K562 (cell line): ENCODE measurements at regions not wholly inside any gene's neighbourhood (a gene's known extent, or its start where the extent isn't known, plus 50 kb on each side); places are given as distances from the start of the nearest gene placed in this dataset.
"Not testable (repeated sequence)": the region's sequence is repeated elsewhere in the genome, so short reads cannot be mapped to it uniquely, and the experiment has no call there.

Source experiments
- ATAC-seq: fragments of 200-7000 bp; cut with Tn5 transposase; 3 replicates; pipeline ENCODE4 v1.9.1; 2020; ENCODE audit warnings: moderate library complexity
- BruUV-seq: library from RNA; stranded (reverse); fragments of 400-500 nt; replicated peaks from 2 replicates; lab custom pipeline; 2021; lab: Mats Ljungman, UMichigan
- CTCF ChIA-PET: fragments of 300-600 bp; formaldehyde crosslinking; extraction: SDS; loops from one replicate; lab custom pipeline; 2021; ENCODE audit warnings: low intra/inter-chr PET ratio; lab: Yijun Ruan, JAX
- POLR2A ChIA-PET: fragments of 300-600, 350-650 bp; sonication (Branson Sonifier 250); formaldehyde crosslinking; extraction: SDS; loops from one replicate; lab custom pipeline; 2021; ENCODE audit warnings: antibody characterized with exemption, inconsistent platforms; lab: Yijun Ruan, JAX
- DNase-seq, 4 experiments: peaks; one replicate each; pipeline versions ENCODE4 v3.0.0 to v3.0.0-alpha.2; 2011 to 2018; ENCODE audit warnings: low spot score in 3 of 4, mixed read lengths in 3 of 4; ENCODE audit errors: extremely low read depth in 1 of 4
- FAIRE-seq: peaks from 2 replicates; lab custom pipeline; 2011; peaks lifted over from hg19 to GRCh38; lab: Jason Lieb, UNC
- H2AFZ ChIP-seq: 2 replicates; pipeline ENCODE4 v1.6.0; 2011; ENCODE audit warnings: low read depth, low read length, control low read depth, inconsistent platforms
- H3K27ac ChIP-seq: fragments of 200-600 bp; 3 replicates; pipeline ENCODE4 v1.8.0; 2011; ENCODE audit warnings: low read depth, mild to moderate bottlenecking, control low read depth, inconsistent platforms, low read length, moderate library complexity, mixed read lengths; ENCODE audit errors: extremely low read depth
- H3K27me3 ChIP-seq, 2 experiments: fragments of 300-600 bp in 1 of 2; 2 replicates in 1 of 2; 3 replicates in 1 of 2; pipeline versions ENCODE4 v1.6.0 to v1.8.0; 2011; ENCODE audit warnings: inconsistent platforms in 2 of 2, low read length in 2 of 2, mild to moderate bottlenecking in 1 of 2, mixed read lengths in 1 of 2, moderate library complexity in 1 of 2; ENCODE audit not compliant: control insufficient read depth in 2 of 2, insufficient read depth in 2 of 2
- H3K36me3 ChIP-seq: fragments of 300-600 bp; 3 replicates; pipeline ENCODE4 v1.8.0; 2011; ENCODE audit warnings: mild to moderate bottlenecking, low read length, inconsistent platforms; ENCODE audit not compliant: control insufficient read depth, insufficient read depth
- H3K4me1 ChIP-seq, 2 experiments: fragments of 200-600 bp in 1 of 2; replicated peaks in 1 of 2; 2 replicates in 1 of 2; 3 replicates in 1 of 2; pipeline versions ENCODE4 v1.5.1 to v1.8.0; 2011; ENCODE audit warnings: inconsistent platforms in 2 of 2, low read length in 2 of 2, mild to moderate bottlenecking in 1 of 2, mixed read lengths in 1 of 2, moderate library complexity in 1 of 2; ENCODE audit not compliant: control insufficient read depth in 2 of 2, insufficient read depth in 2 of 2
- H3K4me2 ChIP-seq: 2 replicates; pipeline ENCODE4 v1.6.1; 2011; ENCODE audit warnings: low read length, control low read depth, inconsistent platforms, mixed read lengths; ENCODE audit not compliant: insufficient read depth
- H3K4me3 ChIP-seq: fragments of 200-600 bp; sonication (generic), shearing (Covaris generic); 2 replicates; pipeline ENCODE4 v1.5.1; 2016; ENCODE audit warnings: control low read depth, inconsistent platforms
- H3K79me2 ChIP-seq: fragments of 200-600 bp; 3 replicates; pipeline ENCODE4 v1.8.0; 2011; ENCODE audit warnings: low read length, inconsistent platforms; ENCODE audit not compliant: control insufficient read depth, insufficient read depth
- H3K9ac ChIP-seq, 2 experiments: 2 replicates each; pipeline versions ENCODE4 v1.6.0 to v1.6.1; 2011; ENCODE audit warnings: low read depth in 2 of 2, low read length in 2 of 2, control low read depth in 1 of 2, inconsistent platforms in 1 of 2, mild to moderate bottlenecking in 1 of 2, mixed read lengths in 1 of 2; ENCODE audit not compliant: insufficient read depth in 1 of 2
- H3K9me1 ChIP-seq: one replicate; pipeline ENCODE4 v1.6.0; 2011; ENCODE audit warnings: inconsistent platforms, mild to moderate bottlenecking, low read length, moderate library complexity; ENCODE audit not compliant: control insufficient read depth, insufficient read depth
- H3K9me3 ChIP-seq: replicated peaks from 2 replicates; pipeline ENCODE4 v1.5.1; 2011; ENCODE audit warnings: low read depth, low read length, inconsistent platforms; ENCODE audit not compliant: control insufficient read depth, insufficient read depth
- H4K20me1 ChIP-seq: replicated peaks from 2 replicates; pipeline ENCODE4 v1.6.1; 2011; ENCODE audit warnings: low read length, inconsistent platforms, mixed read lengths; ENCODE audit not compliant: control insufficient read depth, insufficient read depth
- EP300 ChIP-seq: IDR thresholded peaks from 2 replicates; pipeline ENCODE4 v1.6.1; 2012; ENCODE audit warnings: low read length, improper control_type of control experiment
- ESRRB ChIP-seq: fragments of 250-450 bp; sonication (Bioruptor Pico); IDR thresholded peaks from 2 replicates; pipeline ENCODE4 v1.5.0; 2020; ENCODE audit warnings: mild to moderate bottlenecking, moderate library complexity, borderline replicate concordance
- MCM3 ChIP-seq: fragments of 450-650 bp; IDR thresholded peaks from 2 replicates; pipeline ENCODE4 v1.6.1; 2016
- MEF2A ChIP-seq: IDR thresholded peaks from 2 replicates; pipeline ENCODE4 v1.6.1; 2011; ENCODE audit warnings: low read depth, mild to moderate bottlenecking, low read length, moderate library complexity; ENCODE audit not compliant: control insufficient read depth
- NEUROD1 ChIP-seq: fragments of 150-350 bp; IDR thresholded peaks from 2 replicates; pipeline ENCODE4 v1.6.1; 2014; ENCODE audit warnings: borderline replicate concordance, low read length, low read depth; ENCODE audit not compliant: partially characterized antibody
- PHF8 ChIP-seq: fragments of 200-600 bp; sonication (generic); IDR thresholded peaks from 2 replicates; pipeline ENCODE4 v1.6.1; 2012; ENCODE audit warnings: mixed run types, mild to moderate bottlenecking, inconsistent platforms, low read length, moderate library complexity, borderline replicate concordance
- SRSF3 ChIP-seq: fragments of 200-400 bp; formaldehyde crosslinking; IDR thresholded peaks from 2 replicates; pipeline ENCODE4 v1.6.1; 2016; ENCODE audit warnings: mild to moderate bottlenecking, low read length, moderate library complexity; ENCODE audit not compliant: insufficient read depth
- TCF7L2 ChIP-seq: fragments of 150-350 bp; IDR thresholded peaks from 2 replicates; pipeline ENCODE4 v1.6.1; 2016; ENCODE audit warnings: low read depth, mild to moderate bottlenecking, low read length, moderate library complexity
- ZBED1 ChIP-seq: IDR thresholded peaks from 2 replicates; pipeline ENCODE4 v1.6.1; 2014
- ZNF586 ChIP-seq: fragments of 450-650 bp; formaldehyde crosslinking; conservative IDR thresholded peaks from 2 replicates; pipeline ENCODE4 v1.4.0; 2020; ENCODE audit warnings: mild to moderate bottlenecking, moderate library complexity
- WGBS: fragments of 100-300 bp; shearing (Covaris generic); methylation state at CpG from one replicate; pipeline ENCODE4 v1.1.6; 2016; ENCODE audit warnings: low coverage, mixed read lengths; ENCODE audit not compliant: insufficient coverage; ENCODE audit errors: missing lambda C conversion rate; 5-methylcytosine and 5-hydroxymethylcytosine counted together
- in situ Hi-C: fragments of 300-500 bp; cut with MboI; formaldehyde crosslinking; loops from 4 replicates; pipeline ENCODE4 v1.15.0; 2018; ENCODE audit warnings: inconsistent platforms, mixed read lengths
- intact Hi-C: fragments of 100-400 bp; cut with micrococcal nuclease; formaldehyde crosslinking; loops from 2 replicates; pipeline ENCODE4 v1.14.2; 2022
- TF ChIP-seq, protein P1 (sequence below), 2 experiments: fragments of 450-650 bp in 1 of 2; sonication (generic) in 1 of 2; formaldehyde crosslinking; conservative IDR thresholded peaks; 2 replicates each; pipeline versions ENCODE4 v1.4.0 to v1.8.1; 2020 to 2022; ENCODE audit warnings: mild to moderate bottlenecking in 1 of 2, missing genetic modification reagents in 1 of 2

DNA sequence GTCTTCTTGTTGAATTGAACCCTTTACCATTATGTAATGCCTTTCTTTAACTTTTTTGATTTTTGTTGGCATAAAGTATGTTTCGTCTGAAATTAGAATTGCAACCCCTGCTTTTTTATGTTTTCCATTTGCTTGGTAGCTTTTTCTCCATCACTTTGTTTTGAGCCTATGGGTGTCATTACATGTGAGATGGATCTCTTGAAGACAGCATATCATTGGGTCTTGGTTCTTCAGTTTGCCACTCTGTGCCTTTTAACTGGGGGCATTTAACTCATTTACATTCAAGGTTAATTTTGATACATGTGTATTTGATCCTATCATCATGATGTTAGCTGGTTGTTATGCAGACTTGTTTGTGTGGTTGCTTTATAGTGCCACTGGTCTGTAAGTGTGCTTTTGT is 489.4 kb upstream of the TNP1 start:
- in situ Hi-C loops = no loop called here

DNA sequence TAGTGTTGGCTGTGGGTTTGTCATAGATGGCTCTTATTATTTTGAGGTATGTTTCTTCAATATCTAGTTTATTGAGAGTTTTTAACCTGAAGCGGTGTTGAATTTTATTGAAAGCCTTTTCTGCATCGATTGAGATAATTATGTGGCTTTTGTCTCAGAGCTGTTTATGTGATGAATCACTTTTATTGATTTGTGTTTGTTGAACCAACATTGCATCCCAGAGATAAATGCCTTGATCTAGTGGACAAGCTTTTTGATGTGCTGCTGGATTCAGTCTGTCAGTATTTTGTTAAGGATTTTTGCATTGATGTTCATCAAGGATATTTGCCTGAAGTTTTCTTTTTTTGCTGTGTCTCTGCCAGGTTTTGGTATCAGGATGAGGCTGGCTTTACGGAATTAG is 487.8 kb upstream of the TNP1 start:
- not testable (repeated sequence) for H3K9me3 ChIP-seq, H3K27me3 ChIP-seq

More for the DNA sequence above, 489.4 kb upstream of the TNP1 start:
- Histone ChIP-seq H3K27me3 (no peaks in the 10 kb centered on the region), H4K20me1 (no peaks in the 10 kb centered on the region), H3K4me3 (no peak overlapping the region), H3K79me2 (no peaks in the 10 kb centered on the region), H3K4me1 (no peaks in the 10 kb centered on the region), H3K9me1 (no peaks in the 10 kb centered on the region), H3K27ac (no peak overlapping the region), H3K36me3 (no peaks in the 10 kb centered on the region), H3K4me2 (no peak overlapping the region), H2AFZ (no peak overlapping the region), H3K9me3 (no peaks in the 10 kb centered on the region), H3K9ac (no peak overlapping the region)
- BruUV-seq = no TSS peak
- WGBS = 0% methylated on average over 1 of the region's 1 CpG
- FAIRE-seq (no peak), ATAC-seq (no peak), DNase-seq (no peak)
- ChIA-PET CTCF (no interaction called here), POLR2A (no interaction called here)
- intact Hi-C loops = no loop called here
- TF ChIP-seq EP300 (no peak), ZNF586 (no peak), NEUROD1 (no peak), SRSF3 (no peak), ZBED1 (no peak), MEF2A (no peak), PHF8 (no peak), TCF7L2 (no peak), MCM3 (no peak), ESRRB (CRISPR knock-in tag) (no peak)
- TF ChIP-seq, protein P1, sequence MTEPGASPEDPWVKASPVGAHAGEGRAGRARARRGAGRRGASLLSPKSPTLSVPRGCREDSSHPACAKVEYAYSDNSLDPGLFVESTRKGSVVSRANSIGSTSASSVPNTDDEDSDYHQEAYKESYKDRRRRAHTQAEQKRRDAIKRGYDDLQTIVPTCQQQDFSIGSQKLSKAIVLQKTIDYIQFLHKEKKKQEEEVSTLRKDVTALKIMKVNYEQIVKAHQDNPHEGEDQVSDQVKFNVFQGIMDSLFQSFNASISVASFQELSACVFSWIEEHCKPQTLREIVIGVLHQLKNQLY (CRISPR knock-in tag; conservative IDR thresholded peaks at IDR 0.05) = no peak

DNA sequence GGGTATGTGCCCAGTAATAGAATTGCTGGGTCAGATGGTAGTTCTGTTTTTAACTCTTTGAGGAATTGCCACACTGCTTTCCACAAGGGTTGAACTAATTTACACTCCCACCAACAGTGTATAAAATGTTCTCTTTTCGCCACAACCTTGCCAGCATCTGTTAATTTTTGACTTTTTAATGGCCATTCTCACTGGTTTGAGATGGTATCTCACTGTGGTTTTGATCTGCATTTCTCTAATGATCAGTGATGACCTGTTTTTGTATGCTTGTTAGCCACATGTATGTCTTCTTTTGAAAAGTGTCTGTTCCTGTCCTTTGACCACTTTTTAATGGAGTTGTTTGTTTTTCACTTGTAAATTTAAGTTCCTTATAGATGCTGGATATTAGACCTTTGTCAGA is 486.2 kb upstream of the TNP1 start:
- CTCF ChIA-PET, intact Hi-C loops: not testable (repeated sequence)

More for the DNA sequence above, 487.8 kb upstream of the TNP1 start:
- H3K4me1 ChIP-seq, H3K4me3 ChIP-seq, in situ Hi-C loops, DNase-seq, H3K4me2 ChIP-seq, H3K9me1 ChIP-seq, BruUV-seq, H3K36me3 ChIP-seq, CTCF ChIA-PET, FAIRE-seq, H3K27ac ChIP-seq, intact Hi-C loops, H3K9ac ChIP-seq, H4K20me1 ChIP-seq, H2AFZ ChIP-seq, POLR2A ChIA-PET, ATAC-seq, H3K79me2 ChIP-seq: not testable (repeated sequence)
- 10% methylated on average over 2 of the region's 3 CpGs for WGBS

More for the DNA sequence above, 486.2 kb upstream of the TNP1 start:
- H3K27me3 ChIP-seq, H3K36me3 ChIP-seq, BruUV-seq, H3K79me2 ChIP-seq, H3K4me1 ChIP-seq, in situ Hi-C loops, H4K20me1 ChIP-seq, H2AFZ ChIP-seq, H3K9me3 ChIP-seq, DNase-seq, ATAC-seq, H3K9ac ChIP-seq, H3K9me1 ChIP-seq, POLR2A ChIA-PET, H3K27ac ChIP-seq, H3K4me3 ChIP-seq, FAIRE-seq, H3K4me2 ChIP-seq: not testable (repeated sequence)
- 0% methylated on average over 1 of the region's 1 CpG for WGBS
